ENCODE measurements at regions not wholly inside any gene's neighbourhood (a gene's known extent, or its start where the extent isn't known, plus 50 kb on each side); places are given as distances from the start of the nearest gene placed in this dataset.

DNA sequence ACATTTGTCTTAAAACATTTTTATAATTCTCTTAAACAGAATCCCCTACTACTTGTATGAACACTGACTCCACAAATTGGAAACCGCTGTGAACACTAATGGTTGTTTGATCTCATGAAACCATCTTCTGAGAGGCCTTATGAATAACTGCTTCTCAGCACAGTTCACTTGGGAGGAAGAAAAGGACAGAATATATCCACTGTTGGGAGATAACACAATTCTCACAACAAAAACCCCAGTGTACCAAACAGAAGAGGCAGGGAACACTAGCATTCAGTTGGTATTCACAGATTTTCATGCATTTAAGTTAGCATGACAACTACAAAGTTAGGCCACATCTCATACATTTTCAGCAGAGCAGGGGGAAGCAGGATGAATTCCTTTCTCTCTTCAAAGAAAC is 89.0 kb upstream of the SELENOP start:
- Mint-ChIP-seq H3K9me3 (ENCODE audit: low read depth, unreplicated experiment) (peaks cover 2% of the 10 kb centered on the region), H3K4me3 (ENCODE audit: low read depth, unreplicated experiment) (no peak overlapping the region), H3K27me3 (ENCODE audit: unreplicated experiment) (no peaks in the 10 kb centered on the region), H3K27ac (ENCODE audit: unreplicated experiment) (no peak overlapping the region), H3K36me3 (ENCODE audit: insufficient read depth, unreplicated experiment) (no peaks in the 10 kb centered on the region), H3K4me1 (ENCODE audit: low read depth, unreplicated experiment) (no peaks in the 10 kb centered on the region)
- TF ChIP-seq, protein P1, sequence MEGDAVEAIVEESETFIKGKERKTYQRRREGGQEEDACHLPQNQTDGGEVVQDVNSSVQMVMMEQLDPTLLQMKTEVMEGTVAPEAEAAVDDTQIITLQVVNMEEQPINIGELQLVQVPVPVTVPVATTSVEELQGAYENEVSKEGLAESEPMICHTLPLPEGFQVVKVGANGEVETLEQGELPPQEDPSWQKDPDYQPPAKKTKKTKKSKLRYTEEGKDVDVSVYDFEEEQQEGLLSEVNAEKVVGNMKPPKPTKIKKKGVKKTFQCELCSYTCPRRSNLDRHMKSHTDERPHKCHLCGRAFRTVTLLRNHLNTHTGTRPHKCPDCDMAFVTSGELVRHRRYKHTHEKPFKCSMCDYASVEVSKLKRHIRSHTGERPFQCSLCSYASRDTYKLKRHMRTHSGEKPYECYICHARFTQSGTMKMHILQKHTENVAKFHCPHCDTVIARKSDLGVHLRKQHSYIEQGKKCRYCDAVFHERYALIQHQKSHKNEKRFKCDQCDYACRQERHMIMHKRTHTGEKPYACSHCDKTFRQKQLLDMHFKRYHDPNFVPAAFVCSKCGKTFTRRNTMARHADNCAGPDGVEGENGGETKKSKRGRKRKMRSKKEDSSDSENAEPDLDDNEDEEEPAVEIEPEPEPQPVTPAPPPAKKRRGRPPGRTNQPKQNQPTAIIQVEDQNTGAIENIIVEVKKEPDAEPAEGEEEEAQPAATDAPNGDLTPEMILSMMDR (IDR thresholded peaks at IDR 0.05; ENCODE audit: unreplicated experiment): no peak
- BruUV-seq (replicated peaks): no TSS peak
- CTCF ChIA-PET: no interaction called here
- DNase-seq: no peak
- intact Hi-C loops (cut with micrococcal nuclease; ENCODE audit: unreplicated experiment): no loop called here

DNA sequence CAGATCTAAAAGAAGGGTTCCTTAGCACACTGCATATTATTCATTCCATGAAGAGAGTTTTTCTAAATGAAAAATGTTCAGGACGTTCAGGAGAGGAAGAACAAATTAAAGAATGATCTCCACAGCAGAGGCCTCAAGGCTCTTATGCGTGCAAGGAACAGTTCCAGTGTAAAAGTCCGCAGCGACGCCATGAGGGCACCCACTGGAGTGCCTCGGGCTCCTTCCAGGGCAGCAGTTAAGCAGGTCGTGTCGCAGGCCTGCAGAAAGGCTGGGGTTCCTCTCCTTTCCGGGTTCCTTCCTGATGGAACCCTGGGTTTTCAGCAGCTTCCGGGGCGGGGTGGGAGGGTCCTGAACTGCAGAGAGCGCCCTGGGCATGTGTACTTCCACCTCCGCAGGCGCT is 87.1 kb upstream of the SELENOP start:
- BruUV-seq (replicated peaks): no TSS peak
- no peak overlapping the region for H3K4me3 Mint-ChIP-seq (ENCODE audit: low read depth, unreplicated experiment)
- intact Hi-C loops (cut with micrococcal nuclease; ENCODE audit: unreplicated experiment): no loop called here
- H3K27me3 Mint-ChIP-seq (ENCODE audit: unreplicated experiment): no peaks in the 10 kb centered on the region
- H3K27ac Mint-ChIP-seq (ENCODE audit: unreplicated experiment): no peak overlapping the region
- H3K36me3 Mint-ChIP-seq (ENCODE audit: insufficient read depth, unreplicated experiment): no peaks in the 10 kb centered on the region
- no peak for DNase-seq
- TF ChIP-seq, protein P1 (IDR thresholded peaks at IDR 0.05; ENCODE audit: unreplicated experiment): no peak
- H3K4me1 Mint-ChIP-seq (ENCODE audit: low read depth, unreplicated experiment): no peaks in the 10 kb centered on the region
- CTCF ChIA-PET: no interaction called here
- H3K9me3 Mint-ChIP-seq (ENCODE audit: low read depth, unreplicated experiment): peaks cover 2% of the 10 kb centered on the region

DNA sequence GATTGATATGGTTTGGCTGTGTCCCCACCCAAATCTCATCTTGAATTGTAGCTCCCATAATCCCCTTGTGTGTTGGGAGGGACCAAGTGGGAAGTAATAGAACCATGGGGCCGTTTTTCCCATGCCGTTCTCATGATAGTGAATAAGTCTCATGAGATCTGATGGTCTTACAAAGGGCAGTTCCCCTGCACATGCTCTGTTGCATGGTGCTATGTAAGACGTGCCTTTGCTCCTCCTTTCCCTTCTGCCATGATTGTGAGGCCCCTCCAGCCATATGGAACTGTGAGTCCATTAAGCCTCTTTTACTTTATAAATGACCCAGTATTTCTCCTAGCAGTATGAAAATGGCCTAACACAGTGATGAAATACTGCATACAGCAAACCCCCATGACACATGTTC is 84.8 kb upstream of the SELENOP start:
- intact Hi-C loops (cut with micrococcal nuclease; ENCODE audit: unreplicated experiment): no loop called here
- no peak overlapping the region for H3K4me3 Mint-ChIP-seq (ENCODE audit: low read depth, unreplicated experiment)
- H3K9me3 Mint-ChIP-seq (ENCODE audit: low read depth, unreplicated experiment): peaks cover 2% of the 10 kb centered on the region
- no peaks in the 10 kb centered on the region for H3K27me3 Mint-ChIP-seq (ENCODE audit: unreplicated experiment)
- no peaks in the 10 kb centered on the region for H3K36me3 Mint-ChIP-seq (ENCODE audit: insufficient read depth, unreplicated experiment)
- no peaks in the 10 kb centered on the region for H3K4me1 Mint-ChIP-seq (ENCODE audit: low read depth, unreplicated experiment)
- CTCF ChIA-PET: interaction anchor here (0.6 kb wide), 1 partner anchor 166 kb away, joined by 10 read pairs; no protein-coding TSS in a partner anchor
- no TSS peak for BruUV-seq (replicated peaks)
- TF ChIP-seq, protein P1 (IDR thresholded peaks at IDR 0.05; ENCODE audit: unreplicated experiment): no peak
- no peak for DNase-seq
- no peak overlapping the region for H3K27ac Mint-ChIP-seq (ENCODE audit: unreplicated experiment)

DNA sequence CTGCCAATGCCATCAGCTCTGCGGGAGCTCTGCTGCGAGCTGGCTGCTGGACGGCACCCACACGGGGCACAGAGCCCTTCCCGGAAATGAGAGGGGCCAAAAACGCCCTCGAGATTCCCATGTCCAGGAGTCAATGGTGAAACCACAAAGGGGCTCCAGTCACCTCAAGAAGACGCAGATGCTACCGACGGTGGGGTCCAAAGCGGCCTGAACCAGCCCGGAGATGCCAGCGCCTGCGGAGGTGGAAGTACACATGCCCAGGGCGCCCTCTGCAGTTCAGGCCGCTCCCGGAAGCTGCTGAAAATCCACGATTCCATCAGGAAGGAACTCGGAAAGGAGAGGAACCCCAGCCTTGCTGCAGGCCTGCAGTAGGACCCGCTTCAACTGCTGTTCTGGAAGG is 82.4 kb upstream of the SELENOP start:
- TF ChIP-seq, protein P1 (IDR thresholded peaks at IDR 0.05; ENCODE audit: unreplicated experiment): no peak
- BruUV-seq (replicated peaks): no TSS peak
- Mint-ChIP-seq H3K9me3 (ENCODE audit: low read depth, unreplicated experiment) (peaks cover 2% of the 10 kb centered on the region), H3K36me3 (ENCODE audit: insufficient read depth, unreplicated experiment) (no peaks in the 10 kb centered on the region), H3K27ac (ENCODE audit: unreplicated experiment) (no peak overlapping the region), H3K4me3 (ENCODE audit: low read depth, unreplicated experiment) (no peak overlapping the region), H3K27me3 (ENCODE audit: unreplicated experiment) (no peaks in the 10 kb centered on the region), H3K4me1 (ENCODE audit: low read depth, unreplicated experiment) (no peaks in the 10 kb centered on the region)
- CTCF ChIA-PET: no interaction called here
- no peak for DNase-seq
- intact Hi-C loops (cut with micrococcal nuclease; ENCODE audit: unreplicated experiment): no loop called here
